ENCODE measurements at regions not wholly inside any gene's neighbourhood (a gene's known extent, or its start where the extent isn't known, plus 50 kb on each side); places are given as distances from the start of the nearest gene placed in this dataset.

DNA sequence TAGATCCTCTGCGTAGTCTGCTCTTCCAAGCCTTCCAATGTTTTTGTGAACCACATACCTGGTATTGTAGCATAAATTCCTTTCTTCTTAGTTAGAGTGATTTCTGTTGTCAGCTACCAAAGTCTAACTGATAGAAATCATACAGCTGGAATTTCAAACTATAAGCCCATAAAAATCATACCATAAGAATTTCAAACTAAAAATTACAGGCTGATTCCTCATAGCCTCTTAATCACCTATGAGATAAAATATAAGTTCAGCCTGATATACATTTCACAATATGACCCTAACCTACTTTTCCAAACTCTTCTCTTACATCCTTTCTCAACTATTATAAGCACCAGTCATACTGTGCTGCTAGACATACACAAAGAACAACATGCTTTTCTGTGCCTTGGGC is 64.8 kb downstream of the PTHLH start:
- Histone ChIP-seq H3K79me2 (ENCODE audit: insufficient read depth, low read depth, low read length) (no peaks in the 10 kb centered on the region), H4K20me1 (ENCODE audit: insufficient read depth, low read length) (no peaks in the 10 kb centered on the region), H3K4me2 (ENCODE audit: low read length) (no peak overlapping the region), H3K9me2 (ENCODE audit: insufficient read depth, low read length) (no peaks in the 10 kb centered on the region), H3K27ac (ENCODE audit: low read depth, low read length, poor library complexity, severe bottlenecking) (no peak overlapping the region), H3K4me3 (ENCODE audit: low read depth, low read length, poor library complexity, severe bottlenecking) (no peak overlapping the region), H3K4me1 (ENCODE audit: insufficient read depth, low read length, poor library complexity, severe bottlenecking) (no peaks in the 10 kb centered on the region), H2AFZ (ENCODE audit: low read length) (no peak overlapping the region), H3K9me3 (ENCODE audit: low read length) (no peaks in the 10 kb centered on the region), H3K36me3 (ENCODE audit: insufficient read depth, low read length) (no peaks in the 10 kb centered on the region)
- no peak for DNase-seq (ENCODE audit: low spot score)
- intact Hi-C loops (cut with micrococcal nuclease; ENCODE audit: unreplicated experiment): no loop called here
- no TSS peak for BruUV-seq (replicated peaks)
- CTCF ChIA-PET (ENCODE audit: unreplicated experiment): no interaction called here
- TF ChIP-seq EZH2phosphoT487 (IDR thresholded peaks at IDR 0.05; ENCODE audit: borderline replicate concordance, low read depth, low read length): no peak
- TF ChIP-seq, protein P1, sequence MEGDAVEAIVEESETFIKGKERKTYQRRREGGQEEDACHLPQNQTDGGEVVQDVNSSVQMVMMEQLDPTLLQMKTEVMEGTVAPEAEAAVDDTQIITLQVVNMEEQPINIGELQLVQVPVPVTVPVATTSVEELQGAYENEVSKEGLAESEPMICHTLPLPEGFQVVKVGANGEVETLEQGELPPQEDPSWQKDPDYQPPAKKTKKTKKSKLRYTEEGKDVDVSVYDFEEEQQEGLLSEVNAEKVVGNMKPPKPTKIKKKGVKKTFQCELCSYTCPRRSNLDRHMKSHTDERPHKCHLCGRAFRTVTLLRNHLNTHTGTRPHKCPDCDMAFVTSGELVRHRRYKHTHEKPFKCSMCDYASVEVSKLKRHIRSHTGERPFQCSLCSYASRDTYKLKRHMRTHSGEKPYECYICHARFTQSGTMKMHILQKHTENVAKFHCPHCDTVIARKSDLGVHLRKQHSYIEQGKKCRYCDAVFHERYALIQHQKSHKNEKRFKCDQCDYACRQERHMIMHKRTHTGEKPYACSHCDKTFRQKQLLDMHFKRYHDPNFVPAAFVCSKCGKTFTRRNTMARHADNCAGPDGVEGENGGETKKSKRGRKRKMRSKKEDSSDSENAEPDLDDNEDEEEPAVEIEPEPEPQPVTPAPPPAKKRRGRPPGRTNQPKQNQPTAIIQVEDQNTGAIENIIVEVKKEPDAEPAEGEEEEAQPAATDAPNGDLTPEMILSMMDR (conservative IDR thresholded peaks at IDR 0.05; ENCODE audit: low read length): no peak
- POLR2A ChIA-PET: interaction anchor here (1.1 kb wide), 1 partner anchor 40 kb away, joined by 3 read pairs; no protein-coding TSS in a partner anchor

DNA sequence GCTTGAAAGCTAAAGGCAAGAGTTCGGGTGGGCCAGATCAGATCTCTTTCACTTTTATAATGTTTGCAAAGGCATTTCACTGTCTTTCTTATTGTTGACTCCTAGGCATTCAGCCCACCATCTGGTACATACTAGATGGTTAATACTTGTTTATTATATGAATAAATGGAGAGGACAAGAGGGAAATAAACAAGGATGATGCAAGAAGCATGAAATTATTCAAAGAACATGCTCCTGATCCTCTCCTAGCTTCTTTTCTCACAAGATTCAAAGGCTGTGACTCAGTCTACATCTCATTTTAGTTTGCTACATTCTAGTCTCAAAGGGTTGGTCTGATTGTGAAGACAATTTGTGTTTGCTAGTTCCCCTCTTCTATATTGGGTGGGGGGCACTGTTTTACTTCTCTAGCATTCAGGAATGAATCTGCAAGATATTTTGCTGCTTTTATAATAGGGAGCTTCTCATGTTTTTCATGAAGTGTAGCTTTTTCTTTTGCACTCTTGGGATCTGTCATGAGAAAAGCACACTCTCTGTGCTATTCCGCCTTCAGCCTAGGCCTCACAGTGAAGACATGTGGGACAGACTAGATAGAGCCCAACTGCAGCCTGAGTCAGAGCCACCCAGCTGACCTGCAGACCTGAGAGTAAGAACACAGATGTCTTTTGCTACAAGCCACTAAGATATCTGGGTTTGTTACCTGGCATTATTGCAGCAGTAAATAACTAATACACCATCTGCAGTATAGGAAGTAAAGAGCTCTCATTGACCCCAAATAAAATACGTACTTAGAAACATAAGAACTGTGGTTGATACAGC is 65.7 kb downstream of the PTHLH start:
- H2AFZ ChIP-seq (ENCODE audit: low read length): no peak overlapping the region
- no peaks in the 10 kb centered on the region for H3K36me3 ChIP-seq (ENCODE audit: insufficient read depth, low read length)
- H3K4me2 ChIP-seq (ENCODE audit: low read length): no peak overlapping the region
- H3K4me3 ChIP-seq (ENCODE audit: low read depth, low read length, poor library complexity, severe bottlenecking): no peak overlapping the region
- TF ChIP-seq, protein P1 (conservative IDR thresholded peaks at IDR 0.05; ENCODE audit: low read length): no peak
- TF ChIP-seq EZH2phosphoT487 (IDR thresholded peaks at IDR 0.05; ENCODE audit: borderline replicate concordance, low read depth, low read length): no peak
- H3K79me2 ChIP-seq (ENCODE audit: insufficient read depth, low read depth, low read length): no peaks in the 10 kb centered on the region
- DNase-seq (ENCODE audit: low spot score): no peak
- ChIA-PET POLR2A (interaction anchor here (0.6 to 1.1 kb wide), 5 partner anchors 39 to 1488 kb away, joined by 3 to 4 read pairs (median 3); no protein-coding TSS in a partner anchor), CTCF (ENCODE audit: unreplicated experiment) (no interaction called here)
- H4K20me1 ChIP-seq (ENCODE audit: insufficient read depth, low read length): no peaks in the 10 kb centered on the region
- no TSS peak for BruUV-seq (replicated peaks)
- no peaks in the 10 kb centered on the region for H3K9me3 ChIP-seq (ENCODE audit: low read length)
- intact Hi-C loops (cut with micrococcal nuclease; ENCODE audit: unreplicated experiment): no loop called here
- no peaks in the 10 kb centered on the region for H3K4me1 ChIP-seq (ENCODE audit: insufficient read depth, low read length, poor library complexity, severe bottlenecking)
- H3K9me2 ChIP-seq (ENCODE audit: insufficient read depth, low read length): no peaks in the 10 kb centered on the region
- no peak overlapping the region for H3K27ac ChIP-seq (ENCODE audit: low read depth, low read length, poor library complexity, severe bottlenecking)

DNA sequence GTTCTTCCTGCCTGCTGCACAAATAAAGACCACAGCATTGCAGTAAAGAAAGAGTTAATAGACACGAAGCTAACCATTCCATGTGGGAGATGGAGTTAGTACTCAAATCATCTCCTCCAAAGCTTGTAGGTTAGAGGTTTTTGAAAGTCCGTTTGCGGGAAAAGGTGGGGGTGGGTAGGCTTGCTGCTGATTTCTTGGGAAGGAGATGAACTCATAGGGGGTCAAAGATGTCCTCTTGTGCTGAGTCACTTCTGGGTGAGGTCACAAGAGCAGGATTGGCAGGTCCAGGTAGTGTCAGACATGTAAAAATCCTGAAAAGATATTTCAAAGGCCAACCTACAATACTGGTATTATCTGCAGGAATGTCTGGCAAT is 66.4 kb downstream of the PTHLH start:
- H3K36me3 ChIP-seq (ENCODE audit: insufficient read depth, low read length): no peaks in the 10 kb centered on the region
- H3K4me3 ChIP-seq (ENCODE audit: low read depth, low read length, poor library complexity, severe bottlenecking): no peak overlapping the region
- TF ChIP-seq, protein P1 (conservative IDR thresholded peaks at IDR 0.05; ENCODE audit: low read length): no peak
- TF ChIP-seq EZH2phosphoT487 (IDR thresholded peaks at IDR 0.05; ENCODE audit: borderline replicate concordance, low read depth, low read length): no peak
- no peak overlapping the region for H3K27ac ChIP-seq (ENCODE audit: low read depth, low read length, poor library complexity, severe bottlenecking)
- H3K4me2 ChIP-seq (ENCODE audit: low read length): no peak overlapping the region
- no peaks in the 10 kb centered on the region for H4K20me1 ChIP-seq (ENCODE audit: insufficient read depth, low read length)
- no peak for DNase-seq (ENCODE audit: low spot score)
- H3K9me3 ChIP-seq (ENCODE audit: low read length): no peaks in the 10 kb centered on the region
- BruUV-seq (replicated peaks): no TSS peak
- H3K79me2 ChIP-seq (ENCODE audit: insufficient read depth, low read depth, low read length): no peaks in the 10 kb centered on the region
- H2AFZ ChIP-seq (ENCODE audit: low read length): no peak overlapping the region
- POLR2A ChIA-PET: interaction anchor here (0.6 to 0.9 kb wide), 4 partner anchors 17 to 610 kb away, joined by 3 to 8 read pairs (median 3); no protein-coding TSS in a partner anchor
- intact Hi-C loops (cut with micrococcal nuclease; ENCODE audit: unreplicated experiment): no loop called here
- CTCF ChIA-PET (ENCODE audit: unreplicated experiment): interaction anchor here (0.6 kb wide), 1 partner anchor 1394 kb away, joined by 6 read pairs; no protein-coding TSS in a partner anchor
- H3K9me2 ChIP-seq (ENCODE audit: insufficient read depth, low read length): no peaks in the 10 kb centered on the region
- no peaks in the 10 kb centered on the region for H3K4me1 ChIP-seq (ENCODE audit: insufficient read depth, low read length, poor library complexity, severe bottlenecking)

Data from OCI-LY7 (cell line).